H1 (cell line): ENCODE measurements at regions not wholly inside any gene's neighbourhood (a gene's known extent, or its start where the extent isn't known, plus 50 kb on each side); places are given as distances from the start of the nearest gene placed in this dataset.

Source experiments
- CTCF ChIA-PET: fragments of 300-600 bp; sonication (Branson Sonifier 250); formaldehyde crosslinking; loops from one replicate; lab custom pipeline; 2021; ENCODE audit not compliant: partially characterized antibody; lab: Charles Lee
- POLR2A ChIA-PET: fragments of 300-600 bp; sonication (Branson Sonifier 250); formaldehyde crosslinking; loops from one replicate; lab custom pipeline; 2021; ENCODE audit warnings: inconsistent platforms; ENCODE audit not compliant: partially characterized antibody; lab: Charles Lee
- DNase-seq, 2 experiments: peaks; one replicate each; pipeline versions ENCODE4 v3.0.0 to v3.0.0-alpha.2; 2010 to 2022; ENCODE audit warnings: low spot score in 2 of 2, low read depth in 1 of 2, mixed read lengths in 1 of 2
- FAIRE-seq: peaks from 2 replicates; lab custom pipeline; 2011; peaks lifted over from hg19 to GRCh38; lab: Jason Lieb, UNC
- H2AFZ ChIP-seq: 2 replicates; pipeline ENCODE4 v1.8.1; 2012; ENCODE audit warnings: low read length, inconsistent platforms
- H2AK5ac ChIP-seq: 2 replicates; pipeline ENCODE4 v1.6.1; 2013; ENCODE audit warnings: low read depth, low read length
- H2BK120ac ChIP-seq: replicated peaks from 2 replicates; pipeline ENCODE3; 2013; ENCODE audit warnings: low read depth, low read length, inconsistent platforms
- H2BK12ac ChIP-seq: 2 replicates; pipeline ENCODE4 v1.6.1; 2013; ENCODE audit warnings: low read depth, low read length
- H2BK15ac ChIP-seq: 2 replicates; pipeline ENCODE4 v1.6.1; 2013; ENCODE audit warnings: low read length
- H2BK20ac ChIP-seq: 2 replicates; pipeline ENCODE4 v1.6.1; 2013; ENCODE audit warnings: low read length
- H2BK5ac ChIP-seq: 2 replicates; pipeline ENCODE4 v1.6.1; 2013; ENCODE audit warnings: low read depth, low read length
- H3K14ac ChIP-seq: 2 replicates; pipeline ENCODE4 v1.6.1; 2013; ENCODE audit warnings: inconsistent platforms; ENCODE audit not compliant: insufficient read length
- H3K18ac ChIP-seq: 2 replicates; pipeline ENCODE4 v1.6.1; 2013; ENCODE audit warnings: low read length; ENCODE audit errors: extremely low read depth
- H3K23ac ChIP-seq: 2 replicates; pipeline ENCODE4 v1.6.1; 2013; ENCODE audit warnings: inconsistent platforms; ENCODE audit not compliant: insufficient read length
- H3K23me2 ChIP-seq: 2 replicates; pipeline ENCODE4 v1.6.1; 2013; ENCODE audit warnings: low read depth, low read length
- H3K27ac ChIP-seq: 2 replicates; pipeline ENCODE4 v1.6.1; 2011; ENCODE audit warnings: low read depth, low read length, inconsistent platforms
- H3K27me3 ChIP-seq, 4 experiments: replicated peaks in 1 of 4; 1 replicate in 1 of 4; 2 replicates in 3 of 4; pipeline versions ENCODE4 v1.6.1 to v1.8.1; 2011 to 2013; ENCODE audit warnings: low read length in 3 of 4, mild to moderate bottlenecking in 3 of 4, inconsistent platforms in 2 of 4, mixed read lengths in 2 of 4, moderate library complexity in 1 of 4; ENCODE audit not compliant: control insufficient read depth in 3 of 4, insufficient read depth in 3 of 4; ENCODE audit errors: extremely low read depth in 1 of 4
- H3K36me3 ChIP-seq, 4 experiments: 2 replicates each; pipeline versions ENCODE4 v1.6.1 to v1.8.1; 2011 to 2013; ENCODE audit warnings: mild to moderate bottlenecking in 4 of 4, low read length in 3 of 4, moderate library complexity in 2 of 4, control low read depth in 1 of 4, inconsistent platforms in 1 of 4; ENCODE audit not compliant: insufficient read depth in 4 of 4, control insufficient read depth in 2 of 4
- H3K4ac ChIP-seq: replicated peaks from 2 replicates; pipeline ENCODE3; 2013; ENCODE audit warnings: low read length, low read depth, mixed read lengths, inconsistent platforms; ENCODE audit not compliant: insufficient read length
- H3K4me1 ChIP-seq, 4 experiments: replicated peaks in 1 of 4; 1 replicate in 1 of 4; 2 replicates in 3 of 4; pipeline versions ENCODE4 v1.6.1 to v1.8.1; 2011 to 2013; ENCODE audit warnings: low read length in 3 of 4, inconsistent platforms in 2 of 4, mixed read lengths in 1 of 4; ENCODE audit not compliant: insufficient read depth in 4 of 4, control insufficient read depth in 3 of 4
- H3K4me2 ChIP-seq, 2 experiments: 2 replicates each; pipeline versions ENCODE4 v1.6.1 to v1.8.1; 2011 to 2013; ENCODE audit warnings: low read depth in 2 of 2, low read length in 2 of 2, control low read depth in 1 of 2, inconsistent platforms in 1 of 2, mild to moderate bottlenecking in 1 of 2; ENCODE audit not compliant: insufficient read depth in 1 of 2
- H3K4me3 ChIP-seq, 4 experiments: fragments of 200-600, 300-600 bp in 1 of 4; sonication (generic), shearing (Covaris generic), sonication (Bioruptor Twin) in 1 of 4; 2 replicates each; pipeline versions ENCODE4 v1.5.1 to v1.8.1; 2011 to 2016; ENCODE audit warnings: low read length in 4 of 4, low read depth in 3 of 4, control low read depth in 2 of 4, inconsistent platforms in 2 of 4, mild to moderate bottlenecking in 2 of 4, mixed read lengths in 1 of 4, moderate library complexity in 1 of 4; ENCODE audit not compliant: insufficient read depth in 2 of 4; ENCODE audit errors: extremely low read depth in 1 of 4
- H3K56ac ChIP-seq: replicated peaks from 2 replicates; pipeline ENCODE3; 2013; ENCODE audit warnings: low read depth, mild to moderate bottlenecking, mixed read lengths, low read length, inconsistent platforms; ENCODE audit not compliant: insufficient read length
- H3K79me1 ChIP-seq: 2 replicates; pipeline ENCODE4 v1.6.1; 2013; ENCODE audit warnings: low read depth, low read length, control low read depth
- H3K79me2 ChIP-seq, 2 experiments: 2 replicates each; pipeline versions ENCODE4 v1.6.1 to v1.8.1; 2012 to 2013; ENCODE audit warnings: low read length in 2 of 2, mild to moderate bottlenecking in 2 of 2, inconsistent platforms in 1 of 2; ENCODE audit not compliant: insufficient read depth in 2 of 2, control insufficient read depth in 1 of 2
- H3K9ac ChIP-seq, 4 experiments: replicated peaks in 1 of 4; 1 replicate in 1 of 4; 2 replicates in 3 of 4; pipeline versions ENCODE4 v1.6.1 to v1.8.1; 2011 to 2013; ENCODE audit warnings: low read depth in 3 of 4, low read length in 3 of 4, control low read depth in 2 of 4, mild to moderate bottlenecking in 2 of 4, moderate library complexity in 2 of 4, inconsistent platforms in 1 of 4; ENCODE audit errors: extremely low read depth in 1 of 4
- H3K9me3 ChIP-seq, 2 experiments: 2 replicates each; pipeline versions ENCODE4 v1.6.1 to v1.8.1; 2012 to 2013; ENCODE audit warnings: mild to moderate bottlenecking in 2 of 2, moderate library complexity in 2 of 2, control low read depth in 1 of 2, inconsistent platforms in 1 of 2, low read depth in 1 of 2, low read length in 1 of 2, mixed read lengths in 1 of 2; ENCODE audit not compliant: insufficient read depth in 2 of 2
- H4K20me1 ChIP-seq, 2 experiments: replicated peaks in 1 of 2; 2 replicates each; pipeline versions ENCODE3 to v1.8.1; 2011 to 2013; ENCODE audit warnings: inconsistent platforms in 2 of 2, low read length in 2 of 2, mild to moderate bottlenecking in 1 of 2; ENCODE audit not compliant: insufficient read depth in 2 of 2, control insufficient read depth in 1 of 2
- H4K5ac ChIP-seq: 2 replicates; pipeline ENCODE4 v1.6.1; 2013; ENCODE audit warnings: low read length, low read depth, mixed read lengths, inconsistent platforms; ENCODE audit not compliant: insufficient read length
- H4K8ac ChIP-seq: 2 replicates; pipeline ENCODE4 v1.8.0; 2013; ENCODE audit warnings: mild to moderate bottlenecking, moderate library complexity, low read length, inconsistent platforms; ENCODE audit not compliant: insufficient read depth; ENCODE audit errors: extremely low read depth
- H4K91ac ChIP-seq: replicated peaks from 2 replicates; pipeline ENCODE3; 2013; ENCODE audit warnings: low read length, mixed read lengths, inconsistent platforms; ENCODE audit not compliant: insufficient read length
- EP300 ChIP-seq, 2 experiments: IDR thresholded peaks; 1 replicate in 1 of 2; 2 replicates in 1 of 2; pipeline ENCODE4 v1.6.1; 2011 to 2012; ENCODE audit warnings: low read depth in 2 of 2, low read length in 2 of 2, mild to moderate bottlenecking in 2 of 2, borderline replicate concordance in 1 of 2, inconsistent platforms in 1 of 2, moderate library complexity in 1 of 2
- RAD21 ChIP-seq, 2 experiments: IDR thresholded peaks in 1 of 2; conservative IDR thresholded peaks in 1 of 2; 2 replicates each; pipeline ENCODE4 v1.6.1; 2011; ENCODE audit warnings: low read depth in 2 of 2, low read length in 2 of 2, improper control_type of control experiment in 1 of 2, inconsistent platforms in 1 of 2, mild to moderate bottlenecking in 1 of 2, moderate library complexity in 1 of 2
- SP4 ChIP-seq: IDR thresholded peaks from 2 replicates; pipeline ENCODE4 v1.6.1; 2012; ENCODE audit warnings: low read length, inconsistent platforms
- TBP ChIP-seq: IDR thresholded peaks from 2 replicates; pipeline ENCODE4 v1.6.1; 2011; ENCODE audit warnings: low read depth, low read length, improper control_type of control experiment
- WGBS, 2 experiments: shearing (Covaris generic) in 1 of 2; methylation state at CpG; one replicate each; pipeline versions ENCODE4 v1.1.6 to v1.1.7; 2013 to 2015; ENCODE audit warnings: low lambda C conversion rate in 2 of 2, mixed read lengths in 2 of 2, inconsistent platforms in 1 of 2, low coverage in 1 of 2, missing lambda C conversion rate in 1 of 2; ENCODE audit not compliant: insufficient replicate concordance in 2 of 2, insufficient coverage in 1 of 2, insufficient read length in 1 of 2; ENCODE audit errors: extremely low coverage in 1 of 2, missing lambda C conversion rate in 1 of 2; 5-methylcytosine and 5-hydroxymethylcytosine counted together
- TF ChIP-seq, protein P1 (sequence below), 3 experiments: IDR thresholded peaks; 1 replicate in 2 of 3; 2 replicates in 1 of 3; pipeline versions ENCODE4 v1.5.1 to v1.6.1; 2011; ENCODE audit warnings: low read length in 3 of 3, mild to moderate bottlenecking in 3 of 3, inconsistent platforms in 2 of 3, low read depth in 1 of 3, moderate library complexity in 1 of 3; ENCODE audit not compliant: insufficient read depth in 1 of 3; ENCODE audit errors: control extremely low read depth in 1 of 3

GRCh38 chrX:131187206-131187605 is 101.9 kb downstream of the IGSF1 start:
- DNase-seq (no peak), FAIRE-seq (peak; percentile 97)
- Histone ChIP-seq H3K56ac (no peak overlapping the region), H3K18ac (no peak overlapping the region), H3K79me2 (no peaks in the 10 kb centered on the region), H2AK5ac (no peak overlapping the region), H4K91ac (no peak overlapping the region), H3K27ac (no peak overlapping the region), H3K9ac (no peak overlapping the region), H2BK15ac (no peak overlapping the region), H3K14ac (no peak overlapping the region), H2BK120ac (no peak overlapping the region), H3K9me3 (no peaks in the 10 kb centered on the region), H2BK12ac (no peak overlapping the region), H3K23me2 (no peaks in the 10 kb centered on the region; the same call in 1 of the 2 replicates), H3K27me3 (no peaks in the 10 kb centered on the region), H3K4ac (no peak overlapping the region), H3K4me1 (no peaks in the 10 kb centered on the region), H3K4me3 (no peak overlapping the region), H3K23ac (no peak overlapping the region), H3K4me2 (no peak overlapping the region), H4K20me1 (no peaks in the 10 kb centered on the region), H3K79me1 (no peaks in the 10 kb centered on the region), H2BK5ac (no peak overlapping the region), H2AFZ (peak overlapping the region; percentile 44; the same call in 1 of the 2 replicates), H4K8ac (no peak overlapping the region), H4K5ac (no peak overlapping the region), H3K36me3 (no peaks in the 10 kb centered on the region), H2BK20ac (no peak overlapping the region)
- TF ChIP-seq RAD21 (IDR thresholded peaks at IDR 0.05 in 1 of 2, conservative IDR thresholded peaks at IDR 0.05 in 1 of 2; ENCODE audit: low read depth in 2 of 2, low read length in 2 of 2) (peak; percentile 44 to 50), SP4 (no peak), TBP (no peak), EP300 (IDR thresholded peaks at IDR 0.05; ENCODE audit: borderline replicate concordance in 1 of 2, low read depth in 2 of 2, low read length in 2 of 2) (no peak)
- TF ChIP-seq, protein P1, sequence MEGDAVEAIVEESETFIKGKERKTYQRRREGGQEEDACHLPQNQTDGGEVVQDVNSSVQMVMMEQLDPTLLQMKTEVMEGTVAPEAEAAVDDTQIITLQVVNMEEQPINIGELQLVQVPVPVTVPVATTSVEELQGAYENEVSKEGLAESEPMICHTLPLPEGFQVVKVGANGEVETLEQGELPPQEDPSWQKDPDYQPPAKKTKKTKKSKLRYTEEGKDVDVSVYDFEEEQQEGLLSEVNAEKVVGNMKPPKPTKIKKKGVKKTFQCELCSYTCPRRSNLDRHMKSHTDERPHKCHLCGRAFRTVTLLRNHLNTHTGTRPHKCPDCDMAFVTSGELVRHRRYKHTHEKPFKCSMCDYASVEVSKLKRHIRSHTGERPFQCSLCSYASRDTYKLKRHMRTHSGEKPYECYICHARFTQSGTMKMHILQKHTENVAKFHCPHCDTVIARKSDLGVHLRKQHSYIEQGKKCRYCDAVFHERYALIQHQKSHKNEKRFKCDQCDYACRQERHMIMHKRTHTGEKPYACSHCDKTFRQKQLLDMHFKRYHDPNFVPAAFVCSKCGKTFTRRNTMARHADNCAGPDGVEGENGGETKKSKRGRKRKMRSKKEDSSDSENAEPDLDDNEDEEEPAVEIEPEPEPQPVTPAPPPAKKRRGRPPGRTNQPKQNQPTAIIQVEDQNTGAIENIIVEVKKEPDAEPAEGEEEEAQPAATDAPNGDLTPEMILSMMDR (IDR thresholded peaks at IDR 0.05; ENCODE audit: control extremely low read depth in 1 of 3, insufficient read depth in 1 of 3, low read depth in 1 of 3, low read length in 3 of 3): peak in 1 of 3 experiments; percentile 25; a peak in 1 of 4 replicates
- ChIA-PET POLR2A (no interaction called here), CTCF (interaction anchor here (0.8 kb wide), 1 partner anchor 192 kb away, joined by 3 read pairs; no protein-coding TSS in a partner anchor)
- WGBS, 2 experiments: 100% methylated on average over 1 of the region's 1 CpG; no CpG with 5 or more reads in 1 of the 2 experiments
